ENCODE measurements at regions not wholly inside any gene's neighbourhood (a gene's known extent, or its start where the extent isn't known, plus 50 kb on each side); places are given as distances from the start of the nearest gene placed in this dataset.

GRCh38 chr2:217279140-217279539 is 419.3 kb upstream of the TNP1 start:
- 85% methylated on average over 3 of the region's 3 CpGs for WGBS
- Histone ChIP-seq H3K36me3 (no peaks in the 10 kb centered on the region), H3K4me3 (no peak overlapping the region), H3K4me1 (replicated peaks) (no peaks in the 10 kb centered on the region), H3K9me3 (no peaks in the 10 kb centered on the region), H3K27me3 (replicated peaks; ENCODE audit: insufficient read depth) (no peaks in the 10 kb centered on the region), H3K27ac (no peak overlapping the region)
- no peak for DNase-seq (ENCODE audit: low spot score)
- intact Hi-C loops (cut with DNase I): no loop called here
- TF ChIP-seq POLR2AphosphoS5 (IDR thresholded peaks at IDR 0.05): no peak

DNA sequence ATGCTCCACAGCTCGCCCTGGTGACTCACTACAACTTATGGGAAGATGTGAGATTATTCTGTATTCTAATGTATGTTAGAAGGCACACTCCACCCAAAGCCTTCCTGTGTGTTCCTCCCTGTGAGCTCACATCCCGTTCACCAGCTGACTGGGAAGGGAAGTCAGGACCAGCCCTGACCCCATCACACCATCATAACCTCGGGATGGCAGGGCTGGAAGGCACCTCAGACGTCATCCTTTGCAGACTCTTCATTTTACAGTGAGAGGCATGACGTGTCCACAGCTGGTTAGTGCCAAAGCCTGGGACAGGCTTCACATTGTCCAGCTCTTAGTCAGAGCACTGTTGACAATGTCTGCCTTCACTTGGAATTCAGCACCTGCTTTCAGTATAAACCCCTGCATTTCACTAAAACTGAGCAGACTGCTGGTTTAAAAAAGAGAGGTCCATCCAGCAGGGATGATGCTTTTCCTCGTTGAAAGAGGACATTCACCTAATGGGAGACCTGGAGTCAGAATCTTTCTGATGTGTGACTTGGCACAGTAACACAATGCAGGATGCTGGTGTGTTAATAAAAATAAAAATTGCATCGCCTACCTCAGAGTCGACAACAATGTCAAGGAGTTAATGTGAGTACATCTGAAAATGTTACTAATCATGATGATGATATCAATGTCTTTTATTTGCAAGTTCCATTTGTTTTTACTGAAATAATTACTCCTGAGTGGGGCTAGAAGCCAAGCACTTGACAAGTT is 418.0 kb upstream of the TNP1 start:
- no peaks in the 10 kb centered on the region for H3K36me3 ChIP-seq
- no peak overlapping the region for H3K27ac ChIP-seq
- no peaks in the 10 kb centered on the region for H3K4me1 ChIP-seq (replicated peaks)
- intact Hi-C loops (cut with DNase I): no loop called here
- no peak for DNase-seq (ENCODE audit: low spot score)
- no peaks in the 10 kb centered on the region for H3K9me3 ChIP-seq
- H3K4me3 ChIP-seq: no peak overlapping the region
- TF ChIP-seq, protein P1, sequence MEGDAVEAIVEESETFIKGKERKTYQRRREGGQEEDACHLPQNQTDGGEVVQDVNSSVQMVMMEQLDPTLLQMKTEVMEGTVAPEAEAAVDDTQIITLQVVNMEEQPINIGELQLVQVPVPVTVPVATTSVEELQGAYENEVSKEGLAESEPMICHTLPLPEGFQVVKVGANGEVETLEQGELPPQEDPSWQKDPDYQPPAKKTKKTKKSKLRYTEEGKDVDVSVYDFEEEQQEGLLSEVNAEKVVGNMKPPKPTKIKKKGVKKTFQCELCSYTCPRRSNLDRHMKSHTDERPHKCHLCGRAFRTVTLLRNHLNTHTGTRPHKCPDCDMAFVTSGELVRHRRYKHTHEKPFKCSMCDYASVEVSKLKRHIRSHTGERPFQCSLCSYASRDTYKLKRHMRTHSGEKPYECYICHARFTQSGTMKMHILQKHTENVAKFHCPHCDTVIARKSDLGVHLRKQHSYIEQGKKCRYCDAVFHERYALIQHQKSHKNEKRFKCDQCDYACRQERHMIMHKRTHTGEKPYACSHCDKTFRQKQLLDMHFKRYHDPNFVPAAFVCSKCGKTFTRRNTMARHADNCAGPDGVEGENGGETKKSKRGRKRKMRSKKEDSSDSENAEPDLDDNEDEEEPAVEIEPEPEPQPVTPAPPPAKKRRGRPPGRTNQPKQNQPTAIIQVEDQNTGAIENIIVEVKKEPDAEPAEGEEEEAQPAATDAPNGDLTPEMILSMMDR (IDR thresholded peaks at IDR 0.05): no peak
- TF ChIP-seq POLR2A (IDR thresholded peaks at IDR 0.05): no peak
- no peak for TF ChIP-seq POLR2AphosphoS5 (IDR thresholded peaks at IDR 0.05)
- WGBS: 38% methylated on average over 8 of the region's 8 CpGs
- H3K27me3 ChIP-seq (replicated peaks; ENCODE audit: insufficient read depth): no peaks in the 10 kb centered on the region

DNA sequence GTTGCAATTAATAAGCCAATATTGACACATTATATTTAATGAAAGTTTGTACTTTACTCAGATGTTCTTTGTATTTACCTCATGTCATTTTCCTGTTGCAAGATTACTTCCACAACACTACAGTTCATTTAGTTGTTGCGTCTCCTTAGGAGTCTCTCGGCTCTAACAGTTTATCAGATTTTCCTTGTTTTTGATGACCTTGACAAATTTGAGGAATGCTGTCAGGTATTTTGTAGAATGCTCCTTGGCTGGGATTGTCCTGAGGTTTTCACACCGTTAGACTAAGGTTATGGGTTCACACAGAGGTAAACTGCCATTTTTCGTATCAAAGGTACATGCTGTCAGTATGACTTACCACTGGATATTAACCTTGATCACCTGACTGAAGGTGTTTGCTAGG is 416.6 kb upstream of the TNP1 start:
- Histone ChIP-seq H3K9me3 (no peaks in the 10 kb centered on the region), H3K4me1 (replicated peaks) (no peaks in the 10 kb centered on the region), H3K27me3 (replicated peaks; ENCODE audit: insufficient read depth) (no peaks in the 10 kb centered on the region), H3K36me3 (no peaks in the 10 kb centered on the region), H3K4me3 (no peak overlapping the region), H3K27ac (no peak overlapping the region)
- intact Hi-C loops (cut with DNase I): no loop called here
- WGBS: 93% methylated on average over 4 of the region's 4 CpGs
- TF ChIP-seq, protein P1 (IDR thresholded peaks at IDR 0.05): no peak
- TF ChIP-seq POLR2AphosphoS5 (IDR thresholded peaks at IDR 0.05): no peak
- TF ChIP-seq POLR2A (IDR thresholded peaks at IDR 0.05): no peak
- DNase-seq (ENCODE audit: low spot score): no peak

DNA sequence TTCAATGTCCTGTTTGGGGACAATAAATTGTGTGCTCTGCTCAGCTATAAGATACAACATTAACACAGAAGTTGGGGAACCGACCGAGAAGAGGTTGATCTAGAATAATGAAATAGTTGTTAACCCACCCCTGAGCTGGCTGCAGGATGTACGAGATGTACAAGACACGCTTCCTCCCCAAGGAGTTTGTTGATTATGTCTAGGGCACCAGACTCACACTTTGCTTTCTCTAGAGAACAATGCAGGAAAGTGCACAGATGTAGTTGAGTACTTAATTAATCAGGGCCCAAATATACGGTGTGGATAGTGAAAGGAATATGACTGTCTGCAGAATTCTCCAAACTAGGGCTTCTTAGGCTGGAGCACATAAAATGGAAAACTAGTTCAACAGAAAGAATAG is 415.2 kb upstream of the TNP1 start:
- TF ChIP-seq POLR2A (IDR thresholded peaks at IDR 0.05) (no peak), POLR2AphosphoS5 (IDR thresholded peaks at IDR 0.05) (no peak)
- TF ChIP-seq, protein P1 (IDR thresholded peaks at IDR 0.05): no peak
- Histone ChIP-seq H3K4me1 (replicated peaks) (no peaks in the 10 kb centered on the region), H3K27me3 (replicated peaks; ENCODE audit: insufficient read depth) (no peaks in the 10 kb centered on the region), H3K36me3 (no peaks in the 10 kb centered on the region), H3K27ac (no peak overlapping the region), H3K9me3 (no peaks in the 10 kb centered on the region), H3K4me3 (no peak overlapping the region)
- 75% methylated on average over 5 of the region's 5 CpGs for WGBS
- intact Hi-C loops (cut with DNase I): no loop called here
- no peak for DNase-seq (ENCODE audit: low spot score)

GRCh38 chr2:217274578-217274977 is 414.7 kb upstream of the TNP1 start:
- DNase-seq (ENCODE audit: low spot score): no peak
- no peak overlapping the region for H3K4me3 ChIP-seq
- no peaks in the 10 kb centered on the region for H3K36me3 ChIP-seq
- TF ChIP-seq POLR2A (IDR thresholded peaks at IDR 0.05) (no peak), POLR2AphosphoS5 (IDR thresholded peaks at IDR 0.05) (no peak)
- TF ChIP-seq, protein P1 (IDR thresholded peaks at IDR 0.05): no peak
- H3K4me1 ChIP-seq (replicated peaks): no peaks in the 10 kb centered on the region
- no peaks in the 10 kb centered on the region for H3K9me3 ChIP-seq
- WGBS: 86% methylated on average over 4 of the region's 4 CpGs
- H3K27ac ChIP-seq: no peak overlapping the region
- intact Hi-C loops (cut with DNase I): no loop called here
- H3K27me3 ChIP-seq (replicated peaks; ENCODE audit: insufficient read depth): no peaks in the 10 kb centered on the region

All from prostate gland (tissue), 2 donors.